ENCODE measurements at regions not wholly inside any gene's neighbourhood (a gene's known extent, or its start where the extent isn't known, plus 50 kb on each side); places are given as distances from the start of the nearest gene placed in this dataset.
"Not testable (repeated sequence)": the region's sequence is repeated elsewhere in the genome, so short reads cannot be mapped to it uniquely, and the experiment has no call there.

- DNase-seq, result no peak
Observed at GRCh38 chr11:25527841-25528240, 804.1 kb upstream of the ANO3 start.

GRCh38 chr11:25529572-25529971 lies 802.4 kb upstream of the ANO3 start:
- no peak for DNase-seq

GRCh38 chr11:25535467-25536272 lies 796.3 kb upstream of the ANO3 start:
- DNase-seq, result no peak

GRCh38 chr11:25536289-25536688 lies 795.6 kb upstream of the ANO3 start:
- DNase-seq, result no peak

- no peak for DNase-seq
Observed at GRCh38 chr11:25537393-25537792, 794.5 kb upstream of the ANO3 start.

- DNase-seq, result no peak
Observed at GRCh38 chr11:25547292-25547691, 784.6 kb upstream of the ANO3 start.

- no peak for DNase-seq
Observed at GRCh38 chr11:25562417-25562816, 769.5 kb upstream of the ANO3 start.

GRCh38 chr11:25565846-25566245 lies 766.1 kb upstream of the ANO3 start:
- no peak for DNase-seq

GRCh38 chr11:25566298-25567200 lies 765.4 kb upstream of the ANO3 start:
- DNase-seq, result no peak

GRCh38 chr11:25576320-25576719 lies 755.6 kb upstream of the ANO3 start:
- DNase-seq, result no peak

- DNase-seq, result not testable (repeated sequence)
Observed at GRCh38 chr11:25579554-25579953, 752.4 kb upstream of the ANO3 start.

- DNase-seq, result no peak
Observed at GRCh38 chr11:25583596-25583995, 748.3 kb upstream of the ANO3 start.

GRCh38 chr11:25587496-25587895 lies 744.4 kb upstream of the ANO3 start:
- no peak for DNase-seq

- no peak for DNase-seq
Observed at GRCh38 chr11:25593221-25593620, 738.7 kb upstream of the ANO3 start.

- DNase-seq, result no peak
Observed at GRCh38 chr11:25596701-25597100, 735.2 kb upstream of the ANO3 start.

- DNase-seq, result no peak
Observed at GRCh38 chr11:25597696-25598095, 734.2 kb upstream of the ANO3 start.

- DNase-seq, result no peak
Observed at GRCh38 chr11:25602149-25602548, 729.8 kb upstream of the ANO3 start.

GRCh38 chr11:25602959-25603358 lies 729.0 kb upstream of the ANO3 start:
- DNase-seq, result no peak

- DNase-seq, result no peak
Observed at GRCh38 chr11:25612806-25613205, 719.1 kb upstream of the ANO3 start.

- no peak for DNase-seq
Observed at GRCh38 chr11:25613451-25613850, 718.5 kb upstream of the ANO3 start.

GRCh38 chr11:25613865-25614264 lies 718.1 kb upstream of the ANO3 start:
- no peak for DNase-seq

- no peak for DNase-seq
Observed at GRCh38 chr11:25615069-25615468, 716.9 kb upstream of the ANO3 start.

GRCh38 chr11:25615841-25616240 lies 716.1 kb upstream of the ANO3 start:
- DNase-seq, result no peak

- DNase-seq, result no peak
Observed at GRCh38 chr11:25625094-25625493, 706.8 kb upstream of the ANO3 start.
